DMS53 treated with DMSO at 0.1 percent for 48 hours (cell line): ENCODE measurements at regions not wholly inside any gene's neighbourhood (a gene's known extent, or its start where the extent isn't known, plus 50 kb on each side); places are given as distances from the start of the nearest gene placed in this dataset.
A peak's percentile ranks its signal among the peaks of the same experiment; 100 is the strongest.
"Not testable (repeated sequence)": the region's sequence is repeated elsewhere in the genome, so short reads cannot be mapped to it uniquely, and the experiment has no call there.

ENCODE experiments used
- DNase-seq: peaks from one replicate; lab custom pipeline; 2025; ENCODE audit not compliant: unreplicated experiment; lab: John Stamatoyannopoulos, UW

DNA sequence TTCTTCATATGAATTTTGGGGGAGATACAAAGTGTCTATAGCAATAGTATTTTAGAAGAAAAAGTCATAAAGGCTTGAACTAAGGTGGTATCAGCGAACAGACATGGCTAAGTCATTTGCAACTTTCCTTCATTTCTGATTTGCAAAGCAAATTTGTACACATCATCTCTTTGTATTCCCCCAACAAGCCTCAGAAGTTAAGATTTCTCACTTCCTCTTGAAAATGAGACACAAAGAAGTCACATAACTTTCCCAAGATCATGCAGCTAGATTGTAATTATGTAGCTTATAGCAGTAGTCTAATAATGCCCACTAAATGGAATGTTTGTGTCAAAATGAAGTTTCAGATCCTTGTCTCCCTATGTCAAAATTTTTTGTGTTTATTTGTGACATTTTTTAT is 709.8 kb upstream of the HS3ST1 start:
- no peak for DNase-seq

DNA sequence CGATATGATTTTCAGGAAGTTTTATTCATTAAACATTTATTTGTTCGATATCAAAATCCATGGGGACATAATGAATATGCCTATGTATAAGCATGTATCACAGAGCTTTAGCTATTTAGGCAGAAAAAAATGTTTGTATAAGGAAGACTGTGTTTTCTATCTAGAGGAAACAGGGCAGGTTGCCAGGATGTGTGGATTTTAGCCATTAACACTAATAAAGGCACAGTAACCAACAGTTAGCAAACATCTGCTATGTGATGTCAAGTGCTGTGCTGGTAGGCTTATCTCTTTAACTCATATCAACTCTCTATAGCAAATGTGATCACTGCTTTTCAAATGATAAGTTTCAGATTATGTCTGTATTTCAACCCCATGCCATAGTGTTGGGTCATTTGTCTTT is 708.9 kb upstream of the HS3ST1 start:
- peak; percentile 44 for DNase-seq

DNA sequence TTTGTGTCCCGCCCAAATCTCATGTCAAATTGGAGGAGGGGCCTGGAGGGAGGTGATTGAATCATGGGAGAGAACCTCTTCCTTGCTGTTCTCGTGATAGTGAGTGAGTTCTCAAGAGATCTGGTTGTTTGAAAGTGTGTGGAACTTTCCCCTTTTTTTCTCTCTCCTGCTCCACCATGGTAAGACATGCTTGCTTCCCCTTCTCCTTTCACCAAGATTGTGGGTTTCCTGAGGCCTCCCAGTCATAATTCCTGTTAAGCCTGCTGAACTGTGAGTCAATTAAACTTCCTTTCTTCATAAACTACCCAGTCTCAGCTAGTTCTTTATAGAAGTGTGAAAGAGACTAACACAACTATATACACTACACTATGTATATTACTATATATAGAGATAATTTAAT is 697.8 kb upstream of the HS3ST1 start:
- DNase-seq: no peak

DNA sequence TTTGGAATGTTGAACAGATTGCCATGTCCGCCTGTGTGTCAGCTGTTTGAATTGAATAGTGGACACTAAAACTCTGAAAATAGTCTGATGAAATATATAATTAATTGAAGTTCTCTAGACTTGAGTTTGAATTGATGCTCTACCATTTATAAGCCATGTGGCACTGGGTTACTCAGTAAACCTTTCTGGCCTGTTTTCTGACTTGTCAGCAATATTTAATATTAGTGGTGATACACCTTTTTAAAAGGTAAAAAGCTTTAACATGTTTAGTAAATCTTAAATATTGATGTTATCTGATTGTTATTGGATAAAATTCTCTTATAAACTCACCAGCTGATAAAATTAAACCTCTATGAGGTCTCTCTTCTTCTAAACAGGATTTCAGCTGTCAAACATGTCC is 695.4 kb upstream of the HS3ST1 start:
- DNase-seq: no peak

DNA sequence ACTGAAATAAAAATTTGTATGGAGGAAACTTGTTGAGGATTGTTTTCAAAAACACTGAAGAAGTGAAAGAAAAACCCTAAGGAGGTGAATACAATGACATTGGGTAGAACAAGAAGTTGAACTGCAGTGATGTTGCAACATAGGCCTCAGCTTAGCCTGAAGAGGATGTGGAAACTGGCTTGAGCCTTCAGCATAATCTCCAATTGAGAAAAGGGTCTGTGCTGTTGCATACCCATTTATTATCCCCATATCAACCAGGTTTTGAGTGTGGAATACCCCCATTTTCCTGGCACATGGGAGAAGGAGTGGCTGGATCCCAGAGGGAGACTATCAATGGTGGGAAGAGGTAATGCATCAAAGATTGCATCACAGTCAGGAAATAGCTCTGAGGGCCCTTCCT is 695.0 kb upstream of the HS3ST1 start:
- no peak for DNase-seq

DNA sequence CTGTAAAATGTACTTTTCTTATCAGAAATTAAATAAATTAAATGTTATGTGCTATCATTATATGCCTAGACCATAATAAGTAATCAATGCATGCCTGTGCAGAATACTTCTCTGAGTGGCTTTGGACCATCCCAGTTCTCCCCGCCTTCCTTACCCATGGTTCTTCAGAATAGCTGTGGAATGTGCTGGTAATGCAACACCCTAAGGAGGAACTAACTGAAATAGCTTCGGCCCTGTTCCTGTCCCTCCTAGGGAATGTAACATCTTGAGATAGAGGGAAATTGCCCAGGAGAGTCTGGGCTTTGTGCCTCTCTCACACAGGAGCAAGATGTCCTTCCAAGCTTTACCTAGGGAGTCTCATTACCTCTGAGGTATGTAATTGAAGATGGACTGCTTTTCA is 693.6 kb upstream of the HS3ST1 start:
- no peak for DNase-seq

DNA sequence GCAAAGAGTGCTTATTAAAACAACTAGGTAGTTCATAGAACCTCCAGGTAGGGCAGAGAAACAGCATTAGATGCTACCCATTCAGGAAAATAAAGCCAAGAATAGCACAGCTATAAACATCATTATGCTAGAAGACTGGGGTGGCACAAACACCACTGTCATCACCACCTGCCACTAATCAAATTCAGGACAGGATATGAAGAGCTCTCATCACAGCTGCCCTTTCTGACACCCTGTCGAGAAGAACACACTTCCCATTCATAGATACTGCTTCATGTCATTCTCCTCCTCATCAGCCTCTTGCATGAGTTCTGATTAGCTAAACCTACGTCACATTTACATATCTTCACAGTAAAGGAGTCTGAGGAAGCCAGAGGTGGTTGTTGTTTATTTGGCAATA is 692.3 kb upstream of the HS3ST1 start:
- DNase-seq: peak; percentile 50

DNA sequence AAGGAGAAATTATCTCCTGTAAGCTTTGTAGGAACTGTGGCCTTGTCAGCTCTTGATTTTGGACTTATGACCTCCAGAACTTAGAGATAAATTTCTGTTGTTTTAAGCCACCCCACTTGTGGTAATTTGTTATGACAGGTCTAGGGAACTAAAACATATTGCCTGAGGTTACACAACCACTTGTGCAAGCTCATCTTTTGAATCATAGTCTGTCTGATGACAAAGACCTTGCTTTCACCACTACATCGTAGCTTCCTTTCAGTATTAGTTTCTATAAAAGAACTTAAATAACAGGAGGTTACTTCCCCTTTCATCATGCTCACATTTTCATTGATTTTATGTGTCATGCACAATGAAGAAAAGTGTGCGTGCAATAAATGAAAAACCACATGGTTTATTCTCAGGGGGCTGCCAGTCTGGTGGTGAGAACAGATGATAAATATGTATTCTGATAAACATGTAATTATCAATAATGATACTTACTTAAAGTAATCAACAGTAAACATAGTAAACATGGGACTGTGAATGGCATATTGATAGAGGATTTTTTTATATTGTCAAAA is 690.0 kb upstream of the HS3ST1 start:
- no peak for DNase-seq

DNA sequence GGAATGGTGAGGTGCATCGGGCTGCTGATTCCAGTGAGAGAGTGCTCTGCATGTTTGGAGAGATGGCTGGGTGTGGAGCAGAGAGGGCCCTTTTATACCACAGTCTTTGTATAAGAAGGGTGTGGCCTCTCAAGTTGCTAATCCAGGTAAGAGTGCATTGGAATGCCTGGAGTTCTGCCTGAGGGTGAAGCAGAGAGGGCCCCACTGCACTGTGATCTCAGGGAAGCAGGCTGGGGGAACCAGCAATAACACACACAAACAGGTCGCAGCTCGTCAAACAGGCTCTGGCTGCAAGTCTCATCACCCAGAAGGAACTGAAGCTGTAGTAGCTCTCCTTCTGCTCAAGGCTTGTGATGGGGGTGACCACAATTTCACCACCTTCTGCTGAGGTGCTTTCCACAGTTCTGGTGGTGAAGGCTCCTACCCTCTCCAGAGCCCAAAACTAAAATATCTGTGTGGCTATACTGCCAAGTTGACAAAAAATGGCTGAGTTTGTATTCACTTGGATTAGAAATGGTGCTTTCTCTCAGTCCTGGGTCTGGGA is 687.4 kb upstream of the HS3ST1 start:
- no peak for DNase-seq

DNA sequence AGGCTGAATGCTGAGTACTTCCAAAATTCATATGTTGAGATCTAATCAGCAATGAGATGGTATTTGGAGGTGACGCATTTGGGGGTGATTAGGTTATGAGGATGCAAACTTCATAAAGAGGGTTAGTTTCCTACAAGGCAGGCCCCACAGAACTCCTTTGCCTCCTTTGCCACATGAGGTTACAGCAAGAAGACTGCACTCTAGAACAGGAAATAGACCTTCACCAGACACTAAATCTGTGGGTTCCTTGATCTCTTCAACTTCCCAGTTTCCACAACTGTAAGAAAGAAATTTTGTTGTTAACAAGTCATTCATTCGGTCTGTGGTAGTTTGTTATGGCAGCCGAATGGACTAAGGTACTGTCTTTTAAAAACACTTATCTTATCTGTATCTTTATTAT is 681.9 kb upstream of the HS3ST1 start:
- no peak for DNase-seq

DNA sequence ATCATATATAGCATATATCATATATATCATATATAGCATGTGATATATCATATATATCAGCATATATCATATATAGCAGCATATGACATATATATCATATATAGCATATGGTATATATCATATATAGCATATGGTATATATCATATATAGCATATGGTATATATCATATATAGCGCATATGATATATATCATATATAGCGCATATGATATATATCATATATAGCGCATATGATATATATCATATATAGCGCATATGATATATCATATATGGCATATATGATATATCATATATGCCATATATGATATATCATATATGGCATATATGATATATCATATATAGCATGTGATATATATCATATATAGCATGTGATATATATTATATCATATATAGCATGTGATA is 680.4 kb upstream of the HS3ST1 start:
- not testable (repeated sequence) for DNase-seq

DNA sequence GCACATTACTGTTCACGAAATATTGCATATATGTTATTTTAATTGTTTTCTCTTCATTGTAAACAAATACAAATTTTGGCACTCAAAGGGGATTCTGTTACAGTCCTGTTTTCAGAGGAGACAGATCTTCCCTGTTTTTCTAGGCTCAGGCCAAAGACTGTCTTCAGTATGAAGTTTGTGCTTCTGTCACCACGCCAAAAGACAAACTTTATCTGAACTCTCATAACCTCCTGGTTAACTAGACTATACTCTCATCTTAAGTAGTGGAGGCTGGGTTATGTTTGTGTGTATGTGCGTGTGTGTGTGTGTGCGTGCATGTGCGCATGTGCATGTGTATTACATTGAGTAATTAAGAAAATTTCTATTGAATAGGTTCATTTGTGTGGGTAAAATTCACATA is 676.8 kb upstream of the HS3ST1 start:
- no peak for DNase-seq

DNA sequence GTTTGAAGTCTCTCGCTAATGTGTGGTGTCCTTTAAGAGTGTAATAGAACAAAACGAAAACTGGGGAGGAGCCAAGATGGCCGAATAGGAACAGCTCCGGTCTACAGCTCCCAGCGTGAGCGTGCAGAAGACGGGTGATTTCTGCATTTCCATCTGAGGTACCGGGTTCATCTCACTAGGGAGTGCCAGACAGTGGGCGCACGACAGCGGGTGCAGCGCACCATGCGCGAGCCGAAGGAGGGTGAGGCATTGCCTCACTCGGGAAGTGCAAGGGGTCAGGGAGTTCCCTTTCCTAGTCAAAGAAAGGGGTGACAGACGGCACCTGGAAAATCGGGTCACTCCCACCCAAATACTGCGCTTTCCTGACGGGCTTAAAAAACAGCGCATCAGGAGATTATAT is 661.2 kb upstream of the HS3ST1 start:
- not testable (repeated sequence) for DNase-seq

DNA sequence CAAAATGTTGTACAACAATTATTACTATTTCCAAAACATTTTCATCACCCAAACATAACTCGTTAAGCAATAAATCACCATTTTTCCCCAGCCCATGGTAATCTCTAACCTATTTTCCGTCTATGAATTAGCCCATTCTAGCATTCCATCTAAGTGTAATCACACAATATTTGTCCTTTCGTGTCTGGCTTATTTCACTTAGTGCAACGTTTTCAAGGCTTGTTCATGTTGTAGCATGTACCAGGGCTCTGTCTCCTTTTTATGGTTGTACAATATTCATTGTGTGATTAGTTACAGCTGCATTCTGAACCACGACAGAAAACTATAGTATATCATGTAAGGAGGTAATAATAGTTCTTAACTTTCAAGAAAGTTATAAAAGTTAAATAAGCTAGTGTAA is 656.0 kb upstream of the HS3ST1 start:
- DNase-seq: no peak

DNA sequence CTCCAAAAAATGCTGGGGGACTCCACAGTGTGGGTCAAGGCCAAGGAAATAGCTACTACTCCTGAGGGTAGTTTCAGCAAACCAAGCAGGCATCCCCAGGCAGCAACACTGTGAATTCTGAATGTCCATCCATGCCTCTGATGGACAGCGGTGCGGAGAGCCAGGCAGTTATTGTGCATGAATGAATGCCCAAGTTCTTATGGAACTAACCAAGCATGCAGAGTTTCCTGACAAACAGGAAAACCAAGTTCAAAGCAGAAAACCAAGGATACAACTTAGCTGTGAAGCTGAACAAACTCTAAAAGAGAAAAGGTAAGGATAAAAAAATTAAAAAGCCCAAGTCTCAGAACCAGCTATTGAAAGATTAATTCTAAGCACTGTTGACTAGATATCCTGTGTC is 642.6 kb upstream of the HS3ST1 start:
- DNase-seq: peak; percentile 75

DNA sequence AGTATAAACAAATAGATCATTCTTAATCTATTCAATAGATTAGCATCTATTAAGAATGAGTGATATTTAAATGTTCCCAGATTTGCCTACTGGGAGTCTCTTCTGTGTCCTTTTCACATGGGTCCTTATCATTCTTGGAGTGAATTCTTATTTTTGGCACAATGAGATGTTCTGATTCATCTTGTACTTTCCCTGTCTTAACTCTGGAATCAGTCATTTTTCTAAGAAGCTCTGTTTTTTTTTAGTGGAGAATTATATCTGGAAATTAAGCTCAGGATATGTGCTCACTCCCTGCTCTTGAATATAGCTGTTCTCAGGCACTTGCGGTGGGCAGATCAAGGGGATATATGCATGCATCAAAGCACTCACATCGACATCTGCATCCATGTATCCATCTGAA is 625.3 kb upstream of the HS3ST1 start:
- DNase-seq: no peak

DNA sequence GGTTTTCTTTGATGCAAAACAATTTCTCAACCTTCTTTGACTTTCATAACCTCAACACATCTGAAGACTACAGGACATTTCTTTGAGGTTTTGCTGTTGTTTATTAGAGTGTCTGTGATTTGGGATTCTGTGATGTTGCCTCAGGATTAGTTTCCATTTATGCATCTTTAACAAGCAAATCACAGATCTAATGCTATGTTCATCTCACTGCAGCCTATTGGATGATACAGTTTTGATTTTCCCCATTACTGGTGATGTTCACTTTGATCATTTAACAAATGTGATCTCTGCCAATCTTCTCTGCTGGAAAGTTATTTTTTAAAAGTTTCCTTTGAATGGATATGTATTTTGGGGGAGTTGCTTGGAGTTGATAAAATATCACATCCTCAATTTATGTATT is 624.9 kb upstream of the HS3ST1 start:
- DNase-seq: no peak

DNA sequence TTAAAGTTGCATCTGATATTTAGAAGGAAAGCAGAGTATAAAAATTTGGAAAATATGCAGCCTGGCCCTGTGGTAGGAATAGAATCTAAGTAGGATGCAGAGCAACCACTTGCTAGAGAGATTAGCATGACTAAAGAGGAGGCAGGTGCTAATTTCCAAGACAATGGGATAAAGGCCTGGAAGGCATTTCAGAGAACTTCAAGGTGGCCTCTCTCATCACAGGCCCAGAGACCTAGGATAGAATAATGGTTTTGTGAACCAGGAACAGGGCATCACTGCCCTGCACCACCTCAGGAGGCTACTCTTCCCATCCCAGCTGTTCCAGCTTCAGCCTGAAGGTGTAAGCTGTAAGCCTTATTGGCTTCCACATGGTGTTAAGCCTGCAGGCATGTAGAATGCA is 621.7 kb upstream of the HS3ST1 start:
- no peak for DNase-seq

DNA sequence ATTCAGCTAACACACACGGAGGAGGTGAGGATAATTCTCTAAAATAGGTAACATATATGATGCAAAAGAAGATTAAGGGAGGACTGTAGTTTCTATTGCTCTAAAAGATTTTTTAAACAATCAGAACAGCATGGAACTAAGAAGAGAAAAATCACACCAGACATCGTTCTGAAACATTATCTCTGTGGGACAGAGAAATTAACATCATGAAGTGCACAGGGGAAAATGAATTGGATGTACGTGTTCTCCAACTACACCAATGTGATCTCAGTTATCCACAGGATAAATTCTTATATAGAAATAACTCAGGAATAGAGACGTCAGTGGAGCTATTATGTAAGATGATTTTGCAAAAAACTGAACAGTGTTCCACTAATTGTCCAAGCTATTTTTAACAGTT is 614.1 kb upstream of the HS3ST1 start:
- no peak for DNase-seq

DNA sequence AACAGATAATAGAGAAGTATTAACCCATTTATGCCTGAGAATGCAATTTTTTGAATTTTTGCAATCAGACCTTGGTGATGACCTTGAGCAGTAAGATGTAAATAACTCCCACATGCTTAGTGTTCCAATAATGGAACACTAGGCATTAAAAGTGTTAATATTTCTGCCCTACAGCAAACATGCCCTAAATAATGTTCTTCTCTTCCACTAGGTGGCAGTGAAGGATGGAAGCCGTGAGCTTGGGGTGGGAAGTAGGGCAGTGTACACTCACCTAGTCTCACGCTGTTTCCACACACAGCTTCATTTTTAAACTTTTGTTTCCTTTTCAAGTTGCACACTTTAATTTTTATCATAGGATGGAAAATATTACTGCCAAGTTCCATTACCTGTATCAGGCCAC is 613.1 kb upstream of the HS3ST1 start:
- DNase-seq: peak; percentile 2

DNA sequence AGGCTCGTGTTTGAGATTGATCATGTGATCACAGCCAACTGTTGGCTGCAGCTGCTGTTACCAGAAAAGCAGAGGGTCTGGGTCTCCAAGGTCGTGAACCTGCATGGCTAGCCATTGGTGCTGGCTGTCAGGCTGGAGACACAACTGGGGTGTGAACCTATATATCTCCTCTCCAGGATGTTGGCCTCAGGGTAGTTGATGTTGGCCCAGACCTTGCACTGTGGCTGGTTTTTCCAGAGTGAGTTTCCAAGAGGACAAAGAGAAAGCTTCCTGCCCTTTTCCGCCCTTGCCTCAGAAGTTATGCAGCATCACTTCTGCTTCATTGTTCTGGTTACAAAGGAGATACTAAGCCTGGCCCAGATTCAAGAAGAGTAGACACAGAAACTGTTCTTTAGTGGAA is 607.8 kb upstream of the HS3ST1 start:
- no peak for DNase-seq

DNA sequence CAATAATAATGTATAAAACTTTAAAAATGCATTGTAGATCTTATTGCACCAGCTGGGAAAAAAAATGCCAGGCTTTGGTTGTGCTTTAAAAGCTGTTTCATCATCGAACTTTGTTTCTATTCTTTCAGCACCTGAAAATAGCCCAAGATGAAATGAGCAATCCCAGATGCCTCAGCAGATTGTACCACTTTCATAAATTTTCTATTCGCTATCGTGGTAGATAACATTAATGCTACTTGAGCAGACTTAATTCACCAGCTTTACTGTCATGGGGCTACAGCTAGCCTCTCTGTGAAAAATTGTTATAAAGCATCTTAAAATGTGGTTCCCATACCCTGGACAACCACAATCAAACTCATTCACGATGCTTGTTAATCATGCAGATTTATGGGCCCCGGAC is 599.6 kb upstream of the HS3ST1 start:
- no peak for DNase-seq

DNA sequence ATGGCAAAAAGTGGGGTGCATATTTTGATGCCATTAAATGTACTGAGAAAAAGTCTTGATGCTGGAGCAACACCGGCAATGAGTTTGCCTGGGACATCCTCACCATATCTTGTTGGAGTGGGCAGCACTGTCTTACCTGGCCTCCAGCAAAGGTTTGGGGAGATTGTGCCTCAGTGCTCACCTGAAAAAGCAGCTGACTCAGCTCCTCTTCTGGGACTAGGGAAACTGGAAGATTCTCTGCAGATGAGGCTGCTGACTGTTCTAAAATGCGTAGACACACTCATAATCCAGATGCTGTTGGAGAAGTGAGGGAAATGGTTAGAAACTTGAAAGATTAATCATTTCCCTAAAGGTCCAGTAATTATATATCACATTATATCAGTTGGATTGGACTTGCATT is 593.7 kb upstream of the HS3ST1 start:
- no peak for DNase-seq

DNA sequence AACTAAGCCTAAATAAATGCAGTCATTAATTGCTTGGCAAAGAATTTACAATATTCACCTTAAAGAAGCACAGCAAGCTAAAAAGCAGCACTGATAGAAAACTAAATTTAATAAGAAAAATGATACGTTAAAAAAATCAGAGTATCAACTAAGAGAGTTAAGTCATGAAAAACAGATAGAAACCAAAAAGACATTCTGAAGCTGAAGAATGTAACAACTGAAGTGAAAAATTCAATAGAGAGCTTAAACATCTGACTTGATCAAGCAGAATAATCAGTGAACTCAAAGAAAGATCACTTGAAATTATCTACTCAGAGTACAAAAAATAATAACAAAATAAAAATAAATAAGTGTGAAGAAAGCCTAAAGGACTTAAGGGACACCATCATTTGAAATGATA is 588.0 kb upstream of the HS3ST1 start:
- no peak for DNase-seq
